Vagina (tissue), 2 donors: ENCODE measurements at regions not wholly inside any gene's neighbourhood (a gene's known extent, or its start where the extent isn't known, plus 50 kb on each side); places are given as distances from the start of the nearest gene placed in this dataset.

Experiments used
- POLR2A ChIP-seq, 2 donors: fragments of 450-650 bp; IDR thresholded peaks; one replicate each; pipeline ENCODE4 v1.6.1; 2017; ENCODE audit warnings: antibody characterized with exemption in 2 of 2, mild to moderate bottlenecking in 2 of 2, moderate library complexity in 2 of 2
- TF ChIP-seq, protein P1 (sequence below), 3 experiments: fragments of 450-650 bp in 2 of 3; fragments of 200-600 bp in 1 of 3; sonication (generic) in 1 of 3; IDR thresholded peaks; one replicate each; pipeline ENCODE4 v1.5.1; 2017 to 2019; ENCODE audit warnings: antibody characterized with exemption in 3 of 3, mild to moderate bottlenecking in 2 of 3, moderate library complexity in 2 of 3

DNA sequence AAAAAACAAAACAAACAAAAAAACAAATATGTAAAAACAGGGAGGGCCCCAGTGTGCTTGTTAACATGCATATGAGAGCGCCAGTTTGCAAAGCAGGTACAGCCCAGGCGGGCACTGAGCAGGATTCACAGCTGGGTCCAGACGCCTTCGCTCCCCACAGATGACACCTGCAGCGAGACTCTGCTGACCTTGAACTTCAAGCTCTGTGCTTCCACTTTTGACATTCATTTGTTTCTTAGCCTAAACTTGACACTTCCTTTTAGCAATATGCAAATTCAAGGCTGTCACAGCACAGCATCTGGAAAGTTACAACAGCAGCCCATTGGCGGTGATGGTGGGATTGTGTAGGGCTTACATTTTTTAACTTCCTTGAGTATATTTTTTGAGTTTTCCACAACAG, 88.8 kb upstream of the TNS3 start:
- TF ChIP-seq, protein P1, sequence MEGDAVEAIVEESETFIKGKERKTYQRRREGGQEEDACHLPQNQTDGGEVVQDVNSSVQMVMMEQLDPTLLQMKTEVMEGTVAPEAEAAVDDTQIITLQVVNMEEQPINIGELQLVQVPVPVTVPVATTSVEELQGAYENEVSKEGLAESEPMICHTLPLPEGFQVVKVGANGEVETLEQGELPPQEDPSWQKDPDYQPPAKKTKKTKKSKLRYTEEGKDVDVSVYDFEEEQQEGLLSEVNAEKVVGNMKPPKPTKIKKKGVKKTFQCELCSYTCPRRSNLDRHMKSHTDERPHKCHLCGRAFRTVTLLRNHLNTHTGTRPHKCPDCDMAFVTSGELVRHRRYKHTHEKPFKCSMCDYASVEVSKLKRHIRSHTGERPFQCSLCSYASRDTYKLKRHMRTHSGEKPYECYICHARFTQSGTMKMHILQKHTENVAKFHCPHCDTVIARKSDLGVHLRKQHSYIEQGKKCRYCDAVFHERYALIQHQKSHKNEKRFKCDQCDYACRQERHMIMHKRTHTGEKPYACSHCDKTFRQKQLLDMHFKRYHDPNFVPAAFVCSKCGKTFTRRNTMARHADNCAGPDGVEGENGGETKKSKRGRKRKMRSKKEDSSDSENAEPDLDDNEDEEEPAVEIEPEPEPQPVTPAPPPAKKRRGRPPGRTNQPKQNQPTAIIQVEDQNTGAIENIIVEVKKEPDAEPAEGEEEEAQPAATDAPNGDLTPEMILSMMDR (IDR thresholded peaks at IDR 0.05): no peak
- TF ChIP-seq POLR2A (IDR thresholded peaks at IDR 0.05): no peak
